ENCODE measurements at regions not wholly inside any gene's neighbourhood (a gene's known extent, or its start where the extent isn't known, plus 50 kb on each side); places are given as distances from the start of the nearest gene placed in this dataset.
"Not testable (repeated sequence)": the region's sequence is repeated elsewhere in the genome, so short reads cannot be mapped to it uniquely, and the experiment has no call there.

GRCh38 chr15:85260526-85260925, 119.9 kb upstream of the AKAP13 start:
- TF ChIP-seq POLR2A (IDR thresholded peaks at IDR 0.05; ENCODE audit: low read depth, low read length); CTCF (conservative IDR thresholded peaks at IDR 0.05; ENCODE audit: low read depth, low read length); RAD21 (IDR thresholded peaks at IDR 0.05; ENCODE audit: low read length); CHD1 (IDR thresholded peaks at IDR 0.05; ENCODE audit: low read depth, low read length); CEBPB (IDR thresholded peaks at IDR 0.05; ENCODE audit: low read depth, low read length); USF2 (IDR thresholded peaks at IDR 0.05; ENCODE audit: low read depth, low read length); MXI1 (IDR thresholded peaks at IDR 0.05; ENCODE audit: borderline replicate concordance, low read depth, low read length); SMC3 (IDR thresholded peaks at IDR 0.05; ENCODE audit: low read depth, low read length); FOS (IDR thresholded peaks at IDR 0.05; ENCODE audit: low read depth, low read length); BHLHE40 (IDR thresholded peaks at IDR 0.05; ENCODE audit: low read depth, low read length); MAFK (IDR thresholded peaks at IDR 0.05; ENCODE audit: low read depth, low read length): not testable (repeated sequence)

Measured in IMR-90 (cell line).